Gastroesophageal sphincter (tissue), 4 donors: ENCODE measurements at regions not wholly inside any gene's neighbourhood (a gene's known extent, or its start where the extent isn't known, plus 50 kb on each side); places are given as distances from the start of the nearest gene placed in this dataset.

Source experiments
- ATAC-seq: fragments of 150-250 bp; one replicate; pipeline ENCODE4 v1.9.1; 2016; ENCODE audit warnings: mild to moderate bottlenecking, moderate library complexity
- H3K27ac ChIP-seq, 4 donors: fragments of 200-600 bp; sonication (generic) in 3 of 4; 1 replicate in 3 of 4; 2 replicates in 1 of 4; pipeline ENCODE4 v1.5.1; 2016 to 2019
- H3K27me3 ChIP-seq: fragments of 200-600 bp; sonication (generic); one replicate; pipeline ENCODE4 v1.5.1; 2019
- H3K36me3 ChIP-seq, 2 donors: fragments of 200-600 bp; sonication (generic); one replicate each; pipeline ENCODE4 v1.5.1; 2019; ENCODE audit warnings: control low read depth in 1 of 2
- H3K4me1 ChIP-seq, 3 donors: fragments of 200-600 bp; sonication (generic); 1 replicate in 2 of 3; 2 replicates in 1 of 3; pipeline ENCODE4 v1.5.1; 2016 to 2019; ENCODE audit warnings: control low read depth in 2 of 3
- H3K4me3 ChIP-seq, 2 donors: fragments of 200-600 bp; sonication (generic); one replicate each; pipeline ENCODE4 v1.5.1; 2019; ENCODE audit warnings: mild to moderate bottlenecking in 1 of 2, moderate library complexity in 1 of 2
- H3K9me3 ChIP-seq, 3 donors: fragments of 200-600 bp; sonication (generic); one replicate each; pipeline ENCODE4 v1.5.1; 2017 to 2019; ENCODE audit warnings: control low read depth in 2 of 3
- EP300 ChIP-seq: sonication (generic); formaldehyde crosslinking; IDR thresholded peaks from one replicate; pipeline ENCODE4 v1.6.1; 2017; ENCODE audit warnings: antibody characterized with exemption, mild to moderate bottlenecking
- POLR2A ChIP-seq, 2 donors: fragments of 450-650 bp; IDR thresholded peaks; one replicate each; pipeline ENCODE4 v1.6.1; 2017; ENCODE audit warnings: antibody characterized with exemption in 2 of 2, mild to moderate bottlenecking in 2 of 2, moderate library complexity in 1 of 2
- POLR2AphosphoS5 ChIP-seq: sonication (generic); formaldehyde crosslinking; IDR thresholded peaks from one replicate; pipeline ENCODE4 v1.6.1; 2017; ENCODE audit warnings: antibody characterized with exemption
- WGBS, 2 donors: methylation state at CpG; one replicate each; pipeline ENCODE4 v1.1.5; 2018; ENCODE audit warnings: low coverage in 1 of 2; 5-methylcytosine and 5-hydroxymethylcytosine counted together
- TF ChIP-seq, protein P1 (sequence below), 4 experiments: fragments of 200-600 bp in 2 of 4; fragments of 450-650 bp in 2 of 4; sonication (generic) in 1 of 4; IDR thresholded peaks; one replicate each; pipeline ENCODE4 v1.5.1; 2017 to 2019; ENCODE audit warnings: antibody characterized with exemption in 4 of 4, mild to moderate bottlenecking in 2 of 4, moderate library complexity in 2 of 4

GRCh38 chr11:103798446-103798845 is 238.0 kb upstream of the DDI1 start:
- 82 to 85% methylated on average over 2 to 3 of the region's 3 CpGs for WGBS, 2 donors
- H3K4me1 ChIP-seq: peaks cover 0 to 8% (median 0%) of the 10 kb centered on the region in 3 donors
- H3K27ac ChIP-seq: no peak overlapping the region
- no peaks in the 10 kb centered on the region for H3K9me3 ChIP-seq
- TF ChIP-seq POLR2A (IDR thresholded peaks at IDR 0.05): no peak
- no peak overlapping the region for H3K4me3 ChIP-seq
- no peaks in the 10 kb centered on the region for H3K36me3 ChIP-seq
- no peaks in the 10 kb centered on the region for H3K27me3 ChIP-seq
- no peak for ATAC-seq

DNA sequence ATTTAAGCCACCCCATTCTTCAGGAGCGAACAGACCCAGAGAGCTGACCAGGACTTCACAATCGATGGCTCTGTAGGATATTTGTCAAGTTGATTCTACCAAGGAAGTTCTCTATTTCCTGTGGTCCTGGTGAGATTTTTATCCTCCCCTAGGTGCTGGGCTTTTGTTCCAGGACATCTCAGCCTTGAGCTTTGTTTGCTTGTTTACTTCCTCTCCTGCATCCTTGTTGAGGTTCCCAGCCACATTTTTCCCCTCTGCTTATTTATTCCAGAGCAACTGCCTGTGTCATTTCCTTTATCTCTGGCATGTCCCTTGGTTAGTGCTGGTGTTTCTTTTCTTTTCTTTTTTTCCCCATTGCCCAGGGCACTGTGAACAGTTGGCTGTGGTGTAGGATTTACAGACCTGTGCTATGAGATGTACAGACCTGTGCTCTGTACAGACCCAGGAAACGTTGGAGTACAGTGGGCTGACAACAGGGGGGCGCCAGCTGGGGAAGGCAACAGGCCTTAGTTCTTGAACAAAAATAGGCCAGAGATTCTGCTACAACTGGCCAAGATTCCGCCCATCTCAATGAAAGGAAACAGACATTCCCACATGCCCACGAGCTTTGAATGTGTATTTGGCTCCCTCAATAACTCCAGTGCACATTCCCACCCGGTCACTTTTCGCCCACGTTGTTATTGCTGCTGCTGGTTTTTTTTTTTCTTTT is 235.9 kb upstream of the DDI1 start:
- no peak for ATAC-seq
- Histone ChIP-seq H3K4me1 (peaks cover 0 to 8% (median 0%) of the 10 kb centered on the region in 3 donors), H3K36me3 (no peaks in the 10 kb centered on the region), H3K27me3 (no peaks in the 10 kb centered on the region), H3K9me3 (no peaks in the 10 kb centered on the region), H3K4me3 (no peak overlapping the region), H3K27ac (no peak overlapping the region)
- 14 to 16% methylated on average over 6 to 7 of the region's 9 CpGs for WGBS, 2 donors
- TF ChIP-seq POLR2AphosphoS5: peak; percentile 25
- no peak for TF ChIP-seq EP300

DNA sequence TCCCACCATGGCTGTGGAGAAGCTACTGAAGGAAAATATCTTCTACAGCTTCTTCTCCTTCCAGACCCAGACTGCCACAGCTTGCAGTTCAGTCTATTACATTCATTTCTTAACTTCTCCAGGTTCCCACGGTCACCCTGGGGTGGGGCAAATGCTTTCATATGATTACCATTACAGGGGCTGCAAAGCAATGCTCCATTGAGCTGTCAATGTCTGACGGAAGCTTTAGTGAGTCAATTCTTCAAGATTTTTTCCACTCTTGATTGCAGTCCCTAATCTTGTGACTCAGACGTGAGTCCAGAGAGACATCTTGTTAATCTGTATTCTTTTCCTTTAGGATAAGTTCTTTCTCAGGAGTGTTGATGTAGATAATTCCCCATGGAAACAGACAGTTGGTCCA is 233.4 kb upstream of the DDI1 start:
- H3K27me3 ChIP-seq: no peaks in the 10 kb centered on the region
- H3K9me3 ChIP-seq: no peaks in the 10 kb centered on the region
- H3K27ac ChIP-seq: no peak overlapping the region
- TF ChIP-seq, protein P1, sequence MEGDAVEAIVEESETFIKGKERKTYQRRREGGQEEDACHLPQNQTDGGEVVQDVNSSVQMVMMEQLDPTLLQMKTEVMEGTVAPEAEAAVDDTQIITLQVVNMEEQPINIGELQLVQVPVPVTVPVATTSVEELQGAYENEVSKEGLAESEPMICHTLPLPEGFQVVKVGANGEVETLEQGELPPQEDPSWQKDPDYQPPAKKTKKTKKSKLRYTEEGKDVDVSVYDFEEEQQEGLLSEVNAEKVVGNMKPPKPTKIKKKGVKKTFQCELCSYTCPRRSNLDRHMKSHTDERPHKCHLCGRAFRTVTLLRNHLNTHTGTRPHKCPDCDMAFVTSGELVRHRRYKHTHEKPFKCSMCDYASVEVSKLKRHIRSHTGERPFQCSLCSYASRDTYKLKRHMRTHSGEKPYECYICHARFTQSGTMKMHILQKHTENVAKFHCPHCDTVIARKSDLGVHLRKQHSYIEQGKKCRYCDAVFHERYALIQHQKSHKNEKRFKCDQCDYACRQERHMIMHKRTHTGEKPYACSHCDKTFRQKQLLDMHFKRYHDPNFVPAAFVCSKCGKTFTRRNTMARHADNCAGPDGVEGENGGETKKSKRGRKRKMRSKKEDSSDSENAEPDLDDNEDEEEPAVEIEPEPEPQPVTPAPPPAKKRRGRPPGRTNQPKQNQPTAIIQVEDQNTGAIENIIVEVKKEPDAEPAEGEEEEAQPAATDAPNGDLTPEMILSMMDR (IDR thresholded peaks at IDR 0.05): no peak
- TF ChIP-seq EP300: no peak
- TF ChIP-seq POLR2A (IDR thresholded peaks at IDR 0.05): no peak
- no peak for TF ChIP-seq POLR2AphosphoS5
- no peaks in the 10 kb centered on the region for H3K36me3 ChIP-seq
- H3K4me3 ChIP-seq: no peak overlapping the region
- WGBS, 2 donors: 84 to 92% methylated on average over 2 to 3 of the region's 3 CpGs
- no peak for ATAC-seq
- peaks cover 0 to 17% (median 3%) of the 10 kb centered on the region in 3 donors for H3K4me1 ChIP-seq

DNA sequence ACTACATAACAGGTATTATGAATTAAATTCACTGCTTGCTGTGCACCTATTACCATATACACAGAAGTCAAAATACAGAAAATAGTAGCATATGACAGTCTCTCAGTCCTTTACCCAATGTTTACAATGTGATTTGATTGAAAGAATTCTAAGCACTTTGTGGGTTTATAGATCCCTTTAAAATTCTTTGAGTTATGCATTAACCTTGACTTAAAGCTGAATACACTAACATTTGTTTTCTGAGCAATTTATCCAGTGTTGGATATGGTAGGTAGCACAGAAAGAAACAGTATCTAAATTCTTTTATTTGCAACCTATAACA is 230.8 kb upstream of the DDI1 start:
- no peak for TF ChIP-seq EP300
- no peak for TF ChIP-seq POLR2A (IDR thresholded peaks at IDR 0.05)
- TF ChIP-seq, protein P1 (IDR thresholded peaks at IDR 0.05): no peak
- TF ChIP-seq POLR2AphosphoS5: no peak
- no peak for ATAC-seq
- H3K9me3 ChIP-seq: no peaks in the 10 kb centered on the region
- H3K27me3 ChIP-seq: no peaks in the 10 kb centered on the region
- H3K27ac ChIP-seq: no peak overlapping the region
- H3K36me3 ChIP-seq: no peaks in the 10 kb centered on the region
- peaks cover 0 to 13% (median 3%) of the 10 kb centered on the region in 3 donors for H3K4me1 ChIP-seq
- no peak overlapping the region for H3K4me3 ChIP-seq

DNA sequence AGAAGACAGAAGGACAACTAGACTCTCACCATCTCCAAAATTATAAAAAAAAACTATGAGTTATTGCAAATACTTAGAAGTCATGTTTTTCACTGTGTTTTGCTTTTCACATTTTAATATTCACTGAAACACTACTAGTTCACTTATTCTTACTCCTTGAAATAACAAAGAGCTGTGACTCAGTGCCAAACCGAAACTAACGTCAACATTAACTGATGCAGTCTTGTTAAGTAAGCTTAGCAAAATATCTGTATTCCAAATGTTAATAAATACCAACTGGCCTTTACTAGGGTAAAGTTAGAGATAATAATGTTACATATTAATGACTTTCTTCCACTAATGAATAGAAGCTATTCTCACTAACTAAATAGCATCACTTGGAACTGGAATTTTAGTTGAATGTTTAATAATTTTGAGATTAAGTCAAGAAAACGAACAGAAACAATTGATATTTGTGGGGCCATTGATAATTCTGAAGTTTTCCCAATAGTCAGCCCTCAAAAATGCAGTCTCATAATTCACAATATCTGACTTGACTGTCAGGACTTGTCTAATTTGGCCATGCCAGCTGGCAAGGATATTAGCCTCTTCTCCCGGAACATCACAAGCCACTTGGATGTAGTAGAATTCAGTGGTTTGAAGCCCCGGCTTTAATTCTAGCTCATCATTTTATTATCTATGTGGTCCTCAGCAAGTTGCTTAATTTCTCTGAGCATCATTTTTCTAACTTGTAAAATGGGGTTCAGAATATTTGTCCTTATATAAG is 230.1 kb upstream of the DDI1 start:
- Histone ChIP-seq H3K36me3 (no peaks in the 10 kb centered on the region), H3K27me3 (no peaks in the 10 kb centered on the region), H3K27ac (no peak overlapping the region), H3K4me3 (no peak overlapping the region), H3K4me1 (peaks cover 0 to 9% (median 3%) of the 10 kb centered on the region in 3 donors), H3K9me3 (no peaks in the 10 kb centered on the region)
- TF ChIP-seq EP300: no peak
- TF ChIP-seq POLR2AphosphoS5: no peak
- TF ChIP-seq, protein P1 (IDR thresholded peaks at IDR 0.05): no peak
- no peak for TF ChIP-seq POLR2A (IDR thresholded peaks at IDR 0.05)
- no peak for ATAC-seq
- 24 to 35% methylated on average over 5 of the region's 5 CpGs for WGBS, 2 donors

- Histone ChIP-seq H3K27me3 (no peaks in the 10 kb centered on the region), H3K27ac (no peak overlapping the region), H3K4me1 (peaks cover 0 to 9% (median 3%) of the 10 kb centered on the region in 3 donors), H3K36me3 (no peaks in the 10 kb centered on the region), H3K9me3 (no peaks in the 10 kb centered on the region), H3K4me3 (no peak overlapping the region)
- no peak for ATAC-seq
- WGBS, 2 donors: 14 to 30% methylated on average over 1 of the region's 1 CpG
- TF ChIP-seq, protein P1 (IDR thresholded peaks at IDR 0.05): no peak
- TF ChIP-seq POLR2A (IDR thresholded peaks at IDR 0.05) (no peak), POLR2AphosphoS5 (no peak), EP300 (no peak)
These were observed 228.6 kb upstream of the DDI1 start for GRCh38 chr11:103807806-103808205.
